ENCODE measurements at regions not wholly inside any gene's neighbourhood (a gene's known extent, or its start where the extent isn't known, plus 50 kb on each side); places are given as distances from the start of the nearest gene placed in this dataset.

GRCh38 chrX:27882695-27883094 lies 74.9 kb downstream of the MAGEB10 start:
- Histone ChIP-seq H4K20me1 (replicated peaks; ENCODE audit: control insufficient read depth, insufficient read depth, low read length) (no peaks in the 10 kb centered on the region), H3K4me1 (replicated peaks in 1 of 2; ENCODE audit: control insufficient read depth in 2 of 2, insufficient read depth in 2 of 2, low read length in 2 of 2) (no peaks in the 10 kb centered on the region), H3K9me1 (ENCODE audit: control insufficient read depth, insufficient read depth, low read length) (no peaks in the 10 kb centered on the region), H2AFZ (ENCODE audit: low read depth, low read length) (no peak overlapping the region), H3K36me3 (ENCODE audit: control insufficient read depth, insufficient read depth, low read length) (no peaks in the 10 kb centered on the region), H3K27ac (ENCODE audit: extremely low read depth, low read depth, low read length) (no peak overlapping the region), H3K4me3 (no peak overlapping the region), H3K4me2 (ENCODE audit: insufficient read depth, low read length) (no peak overlapping the region), H3K9ac (ENCODE audit: insufficient read depth in 1 of 2, low read depth in 2 of 2, low read length in 2 of 2) (no peak overlapping the region), H3K79me2 (ENCODE audit: control insufficient read depth, insufficient read depth, low read length) (no peaks in the 10 kb centered on the region), H3K9me3 (replicated peaks; ENCODE audit: control insufficient read depth, insufficient read depth, low read depth, low read length) (no peaks in the 10 kb centered on the region), H3K27me3 (ENCODE audit: control insufficient read depth in 2 of 2, insufficient read depth in 2 of 2, low read length in 2 of 2) (no peaks in the 10 kb centered on the region)
- WGBS (ENCODE audit: insufficient coverage, low coverage, missing lambda C conversion rate) = 0% methylated on average over 1 of the region's 1 CpG
- TF ChIP-seq SMC3 (conservative IDR thresholded peaks at IDR 0.05; ENCODE audit: insufficient read depth, low read depth, low read length) (no peak), E2F1 (CRISPR knock-in tag; IDR thresholded peaks at IDR 0.05) (no peak), ZNF3 (CRISPR knock-in tag; IDR thresholded peaks at IDR 0.05) (no peak)
- DNase-seq (ENCODE audit: extremely low read depth in 1 of 4, low spot score in 3 of 4) (no peak), ATAC-seq (no peak), FAIRE-seq (no peak)
- intact Hi-C loops (cut with micrococcal nuclease) = no loop called here
- no TSS peak for BruUV-seq (replicated peaks)
- ChIA-PET POLR2A (no interaction called here), CTCF (ENCODE audit: low intra/inter-chr PET ratio) (no interaction called here)
- in situ Hi-C loops (cut with MboI) = no loop called here

DNA sequence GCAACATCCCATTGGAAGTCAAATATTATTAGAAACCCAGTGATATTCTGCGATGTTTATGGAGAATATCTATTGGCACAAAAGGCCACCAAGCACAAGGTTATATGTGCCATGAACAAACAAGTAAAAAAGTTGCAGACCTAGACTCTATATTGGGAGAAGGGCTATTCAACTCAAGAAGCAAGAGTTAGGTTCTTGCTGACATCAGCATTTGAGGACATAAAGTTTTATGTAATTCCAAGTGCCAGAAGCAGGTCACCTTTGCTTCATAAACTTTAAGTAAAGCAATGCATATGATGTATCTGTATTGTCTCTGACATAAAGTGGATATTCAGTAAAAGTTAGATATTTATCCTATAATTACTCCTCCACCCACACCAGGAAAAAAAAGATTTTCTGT lies 71.1 kb downstream of the MAGEB10 start:
- CTCF ChIA-PET (ENCODE audit: low intra/inter-chr PET ratio) = no interaction called here
- H3K9me3 ChIP-seq (replicated peaks; ENCODE audit: control insufficient read depth, insufficient read depth, low read depth, low read length) = no peaks in the 10 kb centered on the region
- intact Hi-C loops (cut with micrococcal nuclease) = no loop called here
- no peak overlapping the region for H3K27ac ChIP-seq (ENCODE audit: extremely low read depth, low read depth, low read length)
- no peaks in the 10 kb centered on the region for H3K36me3 ChIP-seq (ENCODE audit: control insufficient read depth, insufficient read depth, low read length)
- H2AFZ ChIP-seq (ENCODE audit: low read depth, low read length) = no peak overlapping the region
- in situ Hi-C loops (cut with MboI) = no loop called here
- no TSS peak for BruUV-seq (replicated peaks)
- H3K4me2 ChIP-seq (ENCODE audit: insufficient read depth, low read length) = no peak overlapping the region
- no peaks in the 10 kb centered on the region for H3K79me2 ChIP-seq (ENCODE audit: control insufficient read depth, insufficient read depth, low read length)
- ATAC-seq = no peak
- POLR2A ChIA-PET = no interaction called here
- no peak overlapping the region for H3K9ac ChIP-seq (ENCODE audit: insufficient read depth in 1 of 2, low read depth in 2 of 2, low read length in 2 of 2)
- no peaks in the 10 kb centered on the region for H4K20me1 ChIP-seq (replicated peaks; ENCODE audit: control insufficient read depth, insufficient read depth, low read length)
- H3K4me3 ChIP-seq = no peak overlapping the region
- no peak for DNase-seq (ENCODE audit: extremely low read depth in 1 of 4, low spot score in 3 of 4)
- no peaks in the 10 kb centered on the region for H3K9me1 ChIP-seq (ENCODE audit: control insufficient read depth, insufficient read depth, low read length)
- no peak for FAIRE-seq
- WGBS (ENCODE audit: insufficient coverage, low coverage, missing lambda C conversion rate) = 0% methylated on average over 1 of the region's 1 CpG
- no peaks in the 10 kb centered on the region for H3K4me1 ChIP-seq (replicated peaks in 1 of 2; ENCODE audit: control insufficient read depth in 2 of 2, insufficient read depth in 2 of 2, low read length in 2 of 2)
- no peaks in the 10 kb centered on the region for H3K27me3 ChIP-seq (ENCODE audit: control insufficient read depth in 2 of 2, insufficient read depth in 2 of 2, low read length in 2 of 2)
- TF ChIP-seq, protein P1, sequence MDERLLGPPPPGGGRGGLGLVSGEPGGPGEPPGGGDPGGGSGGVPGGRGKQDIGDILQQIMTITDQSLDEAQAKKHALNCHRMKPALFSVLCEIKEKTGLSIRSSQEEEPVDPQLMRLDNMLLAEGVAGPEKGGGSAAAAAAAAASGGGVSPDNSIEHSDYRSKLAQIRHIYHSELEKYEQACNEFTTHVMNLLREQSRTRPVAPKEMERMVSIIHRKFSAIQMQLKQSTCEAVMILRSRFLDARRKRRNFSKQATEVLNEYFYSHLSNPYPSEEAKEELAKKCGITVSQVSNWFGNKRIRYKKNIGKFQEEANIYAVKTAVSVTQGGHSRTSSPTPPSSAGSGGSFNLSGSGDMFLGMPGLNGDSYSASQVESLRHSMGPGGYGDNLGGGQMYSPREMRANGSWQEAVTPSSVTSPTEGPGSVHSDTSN (CRISPR knock-in tag; IDR thresholded peaks at IDR 0.05; ENCODE audit: low read depth) = no peak
- TF ChIP-seq, protein P1 (tag; conservative IDR thresholded peaks at IDR 0.05; ENCODE audit: low read depth) = no peak
- TF ChIP-seq PHF20 (IDR thresholded peaks at IDR 0.05; ENCODE audit: partially characterized antibody) (no peak), ZFP1 (CRISPR knock-in tag; IDR thresholded peaks at IDR 0.05) (no peak), GTF2A2 (tag; IDR thresholded peaks at IDR 0.05) (no peak), MCM5 (IDR thresholded peaks at IDR 0.05; ENCODE audit: low read depth) (no peak), RBM15 (IDR thresholded peaks at IDR 0.05; ENCODE audit: insufficient read depth, low read length) (no peak), GATA2 (CRISPR knock-in tag; IDR thresholded peaks at IDR 0.05) (no peak), MAFF (IDR thresholded peaks at IDR 0.05; ENCODE audit: low read length) (0 out of 2 replicates have a peak, but pooled peaks have one; percentile 16), ZNF184 (CRISPR knock-in tag; IDR thresholded peaks at IDR 0.05) (no peak), CHD1 (IDR thresholded peaks at IDR 0.05; ENCODE audit: low read length) (no peak), MAFK (IDR thresholded peaks at IDR 0.05; ENCODE audit: low read length) (peak; percentile 40; the same call in 1 of the 2 replicates)

Data from K562 (cell line).